Stimulated activated CD4-positive, alpha-beta T cell treated with anti-CD3 and anti-CD28 coated beads, Interleukin-2, amount 100 ng/mL, for 24 hours (primary cell): ENCODE measurements at regions not wholly inside any gene's neighbourhood (a gene's known extent, or its start where the extent isn't known, plus 50 kb on each side); places are given as distances from the start of the nearest gene placed in this dataset.

Experiments used
- DNase-seq, 2 donors: peaks; one replicate each; pipeline ENCODE4 v3.0.0-alpha.2; 2020

DNA sequence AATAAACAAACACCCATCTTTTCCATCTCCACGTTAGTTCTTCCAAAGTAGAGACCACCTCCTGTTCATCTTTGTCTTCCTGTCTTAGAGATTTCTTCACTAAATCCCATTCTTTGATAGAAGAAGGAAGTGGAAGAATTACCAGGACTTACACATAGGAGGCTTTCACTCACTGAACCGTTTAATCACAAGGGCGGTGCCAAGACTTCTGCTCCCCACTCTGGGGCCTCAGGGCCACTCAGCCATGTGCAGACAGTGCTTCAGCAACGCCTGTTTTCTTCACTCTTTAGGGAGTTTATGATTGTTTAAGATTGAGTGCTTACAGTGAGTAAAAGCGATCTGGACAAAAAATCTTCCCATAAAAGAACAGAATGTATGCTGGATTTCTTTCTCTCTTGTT lies 63.9 kb upstream of the SORCS3 start:
- no peak for DNase-seq

DNA sequence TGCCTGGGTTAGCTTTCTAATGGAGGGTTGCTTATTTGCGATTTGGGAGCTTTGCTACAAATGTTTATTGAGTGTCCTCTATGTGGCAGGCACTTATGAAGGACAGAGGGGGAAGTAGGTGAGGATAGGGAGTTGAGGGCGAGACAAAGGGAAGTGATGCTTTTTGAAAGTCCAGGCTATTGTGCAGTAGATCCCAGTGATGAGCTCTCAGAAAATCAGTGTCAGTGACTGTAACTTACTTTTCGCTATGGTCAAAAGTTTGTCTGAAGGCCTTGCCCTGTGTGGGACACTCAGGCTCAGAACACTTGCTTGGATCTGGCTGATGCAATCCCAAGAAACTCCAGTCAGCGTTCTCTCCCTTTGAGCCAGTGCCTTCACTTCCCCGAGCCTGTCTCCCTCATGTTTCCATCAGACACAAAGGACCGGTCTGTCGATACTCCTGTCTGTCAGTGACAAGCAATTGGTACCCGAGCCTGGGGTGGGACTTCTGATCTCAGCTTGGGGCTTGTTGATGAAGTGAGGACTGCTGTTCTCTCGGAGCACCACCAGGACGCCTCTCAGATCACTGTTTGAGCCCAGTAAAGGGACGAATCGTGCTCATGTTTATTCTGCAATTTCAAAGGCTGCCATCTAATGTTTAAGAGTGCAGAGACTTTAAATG lies 63.1 kb upstream of the SORCS3 start:
- no peak for DNase-seq

GRCh38 chr10:104578671-104579070 lies 62.4 kb upstream of the SORCS3 start:
- no peak for DNase-seq

GRCh38 chr10:104579136-104579535 lies 62.0 kb upstream of the SORCS3 start:
- DNase-seq, result no peak

DNA sequence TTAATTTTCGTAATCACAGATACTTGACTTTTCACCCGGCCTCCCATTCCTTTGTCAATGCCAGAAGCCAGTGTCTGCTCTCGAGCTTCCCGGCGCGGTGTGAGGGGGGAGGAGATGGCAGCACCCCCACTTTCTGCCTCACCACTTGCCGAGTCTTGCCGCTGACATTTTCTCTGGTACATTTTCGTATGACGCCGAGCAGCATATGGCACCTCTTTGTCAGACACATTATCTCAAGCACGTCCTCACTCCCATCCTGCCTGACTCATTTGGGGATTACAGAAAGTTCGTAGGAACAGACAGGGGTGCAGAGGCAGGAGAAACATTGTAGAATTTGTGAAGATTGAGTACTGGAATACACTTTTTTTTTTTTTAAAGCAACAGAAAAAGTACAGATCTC lies 60.8 kb upstream of the SORCS3 start:
- no peak for DNase-seq

- peak; percentile 76 to 77 for DNase-seq
These were observed 60.1 kb upstream of the SORCS3 start for GRCh38 chr10:104580774-104581675.

DNA sequence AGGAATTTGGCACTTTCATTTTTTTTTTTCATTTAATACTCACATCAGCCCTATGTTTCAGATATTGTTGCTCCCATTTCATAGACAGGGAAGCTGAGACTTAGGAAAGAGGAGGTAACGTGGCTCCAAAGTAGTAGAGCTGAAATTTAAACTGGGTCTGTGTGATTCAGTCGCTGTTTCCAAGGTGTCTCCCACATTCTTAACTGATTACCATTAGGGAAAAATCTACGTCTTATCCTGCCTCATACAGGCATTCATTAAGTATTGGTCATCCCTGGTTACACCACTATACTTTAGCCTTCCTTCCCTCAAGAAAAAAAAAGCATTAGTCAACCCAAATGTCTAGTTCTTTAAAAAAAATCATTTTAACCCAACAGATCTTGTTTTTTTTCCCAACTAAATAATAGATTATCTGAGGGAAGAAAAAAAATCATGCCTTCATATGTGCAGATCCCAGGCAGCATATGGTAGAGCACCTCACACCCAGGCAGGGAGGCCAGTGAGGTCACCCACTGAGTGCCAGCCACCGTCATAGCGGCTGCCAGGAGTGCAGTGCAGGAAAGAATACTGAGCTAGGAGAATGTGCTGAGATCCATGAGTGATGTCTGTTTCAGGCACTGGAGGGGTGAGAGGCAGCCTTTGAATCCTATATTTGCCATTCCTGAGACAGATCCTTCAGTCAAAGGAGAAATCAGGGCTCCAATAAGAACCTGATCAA lies 59.0 kb upstream of the SORCS3 start:
- no peak for DNase-seq

DNA sequence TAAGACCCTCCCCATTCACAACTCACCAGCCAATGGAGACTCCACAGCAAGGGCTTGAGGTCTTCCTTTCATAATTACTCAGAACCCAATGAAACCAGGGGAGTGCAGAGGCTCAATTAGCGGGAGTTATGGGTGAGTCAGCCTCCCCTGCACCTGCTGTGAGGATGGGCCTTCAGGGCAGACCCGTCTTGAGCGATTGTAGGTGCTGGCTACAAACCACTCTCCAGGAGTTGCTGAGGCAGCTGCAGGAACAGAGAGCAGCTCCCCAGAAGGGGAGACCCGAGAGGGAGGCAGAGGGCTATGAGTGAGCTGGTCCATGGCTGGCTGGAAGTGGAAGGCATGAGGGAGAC lies 58.5 kb upstream of the SORCS3 start:
- no peak for DNase-seq

DNA sequence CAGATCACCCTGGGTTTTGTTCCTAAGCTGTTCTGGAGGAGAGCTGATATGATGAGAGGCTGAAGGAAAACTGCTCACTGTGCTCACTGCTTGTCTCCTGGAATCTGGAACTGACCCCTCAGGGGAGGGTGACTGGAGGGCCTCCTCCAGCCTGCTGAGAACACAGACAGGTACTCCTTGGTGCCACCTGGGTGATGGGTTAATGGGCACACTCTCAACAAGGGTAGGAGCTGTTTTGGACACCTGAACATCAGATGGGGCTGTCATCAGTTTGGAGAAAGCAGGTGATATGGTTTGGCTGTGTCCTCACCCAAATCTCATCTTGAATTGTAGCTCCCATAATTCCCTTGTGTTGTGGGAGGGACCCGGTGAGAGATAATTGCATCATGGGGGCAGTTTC lies 58.1 kb upstream of the SORCS3 start:
- no peak for DNase-seq

GRCh38 chr10:104584541-104584940 lies 56.5 kb upstream of the SORCS3 start:
- DNase-seq, result no peak

DNA sequence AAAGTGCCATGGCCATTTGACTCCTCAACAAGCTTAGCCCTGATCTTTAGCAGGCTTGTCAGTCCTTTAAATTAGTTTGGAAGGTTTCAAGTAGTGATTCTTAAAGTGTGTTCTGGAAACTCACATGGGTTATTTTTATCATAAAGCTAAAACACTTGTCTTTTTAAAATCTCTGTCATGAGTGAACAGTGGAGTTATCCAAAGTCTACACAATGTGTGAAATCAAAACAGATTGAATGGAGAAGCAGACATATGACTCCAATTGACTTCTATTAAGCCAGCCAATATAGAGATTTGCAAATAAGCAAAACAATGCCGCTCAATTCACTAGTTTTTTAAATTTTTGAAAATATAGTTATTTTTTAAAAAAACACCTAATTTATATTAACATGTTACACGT lies 53.3 kb upstream of the SORCS3 start:
- no peak for DNase-seq

DNA sequence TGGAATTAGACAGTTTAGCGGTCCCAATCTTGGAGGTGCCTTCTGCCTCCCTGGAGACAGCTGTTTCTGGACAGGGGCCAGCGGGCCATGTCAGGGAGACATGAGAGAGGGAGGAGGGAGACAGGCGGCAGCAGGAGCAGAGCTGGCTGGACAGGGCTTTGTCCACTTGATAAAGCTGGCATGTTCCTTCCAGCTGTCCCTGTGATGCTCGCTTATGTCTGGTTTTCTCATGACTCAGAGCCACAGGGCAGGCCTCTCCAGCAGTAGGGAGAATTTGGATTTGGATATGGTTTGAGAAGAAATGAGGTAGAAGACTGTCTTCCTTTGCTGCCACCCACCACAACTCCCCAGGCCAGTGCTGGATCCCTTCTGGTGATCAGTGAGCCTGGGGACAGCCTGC lies 51.7 kb upstream of the SORCS3 start:
- no peak for DNase-seq

DNA sequence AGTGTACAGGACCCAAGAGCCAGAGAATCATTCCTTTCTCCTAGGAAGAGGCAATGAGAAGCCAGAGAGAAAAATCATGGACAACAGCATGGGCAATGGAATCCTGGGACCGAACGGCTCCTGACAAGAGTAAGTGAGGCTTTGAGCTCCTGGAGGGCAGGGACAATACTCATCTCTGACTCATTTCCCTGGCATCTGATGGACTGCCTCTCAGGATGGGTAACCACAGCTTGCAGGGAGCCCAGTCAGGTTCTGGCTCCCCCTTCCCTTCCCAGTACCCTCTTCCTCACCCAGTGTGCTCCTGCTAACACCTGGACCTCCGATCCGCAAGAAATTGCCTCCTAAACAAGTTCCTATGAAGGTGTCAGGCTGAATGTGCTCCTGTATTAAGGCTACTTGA lies 51.2 kb upstream of the SORCS3 start:
- no peak for DNase-seq
